Fibroblast of lung (primary cell): ENCODE measurements at regions not wholly inside any gene's neighbourhood (a gene's known extent, or its start where the extent isn't known, plus 50 kb on each side); places are given as distances from the start of the nearest gene placed in this dataset.

ENCODE experiments used
- EZH2 ChIP-seq: IDR thresholded peaks from 2 replicates; pipeline ENCODE4 v1.5.1; 2012; ENCODE audit warnings: low read length, control low read depth, mild to moderate bottlenecking; ENCODE audit errors: missing control alignments
- TF ChIP-seq, protein P1 (sequence below), 2 donors: IDR thresholded peaks in 1 of 2; conservative IDR thresholded peaks in 1 of 2; 1 replicate in 1 of 2; 2 replicates in 1 of 2; pipeline ENCODE4 v1.5.1; 2011 to 2012; ENCODE audit warnings: low read length in 2 of 2, control low read depth in 1 of 2, inconsistent platforms in 1 of 2, low read depth in 1 of 2, mild to moderate bottlenecking in 1 of 2

DNA sequence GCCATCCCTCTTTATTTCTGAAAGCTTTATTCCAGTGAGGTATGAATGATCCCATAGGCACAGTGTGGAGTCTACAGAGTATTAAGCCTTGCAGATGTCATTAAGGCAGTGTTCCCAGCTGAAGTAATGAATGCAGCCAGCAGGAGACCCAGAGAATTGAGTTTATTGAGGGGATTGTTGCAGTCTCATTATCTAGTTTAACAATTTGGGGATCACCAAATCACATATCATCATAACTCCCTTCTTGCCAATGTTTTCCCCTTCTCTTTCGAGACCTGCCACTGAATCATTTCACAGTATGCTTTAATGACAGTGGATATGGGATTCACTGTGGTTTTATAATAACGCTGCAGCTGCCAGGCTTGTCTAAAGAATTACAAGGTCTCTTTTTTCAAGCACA is 249.3 kb upstream of the FSHR start:
- TF ChIP-seq, protein P1, sequence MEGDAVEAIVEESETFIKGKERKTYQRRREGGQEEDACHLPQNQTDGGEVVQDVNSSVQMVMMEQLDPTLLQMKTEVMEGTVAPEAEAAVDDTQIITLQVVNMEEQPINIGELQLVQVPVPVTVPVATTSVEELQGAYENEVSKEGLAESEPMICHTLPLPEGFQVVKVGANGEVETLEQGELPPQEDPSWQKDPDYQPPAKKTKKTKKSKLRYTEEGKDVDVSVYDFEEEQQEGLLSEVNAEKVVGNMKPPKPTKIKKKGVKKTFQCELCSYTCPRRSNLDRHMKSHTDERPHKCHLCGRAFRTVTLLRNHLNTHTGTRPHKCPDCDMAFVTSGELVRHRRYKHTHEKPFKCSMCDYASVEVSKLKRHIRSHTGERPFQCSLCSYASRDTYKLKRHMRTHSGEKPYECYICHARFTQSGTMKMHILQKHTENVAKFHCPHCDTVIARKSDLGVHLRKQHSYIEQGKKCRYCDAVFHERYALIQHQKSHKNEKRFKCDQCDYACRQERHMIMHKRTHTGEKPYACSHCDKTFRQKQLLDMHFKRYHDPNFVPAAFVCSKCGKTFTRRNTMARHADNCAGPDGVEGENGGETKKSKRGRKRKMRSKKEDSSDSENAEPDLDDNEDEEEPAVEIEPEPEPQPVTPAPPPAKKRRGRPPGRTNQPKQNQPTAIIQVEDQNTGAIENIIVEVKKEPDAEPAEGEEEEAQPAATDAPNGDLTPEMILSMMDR (conservative IDR thresholded peaks at IDR 0.05 in 1 of 2, IDR thresholded peaks at IDR 0.05 in 1 of 2; ENCODE audit: low read depth in 1 of 2, low read length in 2 of 2): no peak
- TF ChIP-seq EZH2: no peak
